Lung (tissue), 11 donors: ENCODE measurements at regions not wholly inside any gene's neighbourhood (a gene's known extent, or its start where the extent isn't known, plus 50 kb on each side); places are given as distances from the start of the nearest gene placed in this dataset.
"Not testable (repeated sequence)": the region's sequence is repeated elsewhere in the genome, so short reads cannot be mapped to it uniquely, and the experiment has no call there.

Experiments
- ATAC-seq: fragments of 200-7000 bp; cut with Tn5 transposase; one replicate; pipeline ENCODE4 v1.9.1; 2020; ENCODE audit warnings: moderate number of reproducible peaks; ENCODE audit not compliant: insufficient read depth, low FRiP score
- DNase-seq, 3 donors: peaks; one replicate each; pipeline ENCODE4 v3.0.0-alpha.2; 2013 to 2017
- H3K27ac ChIP-seq, 2 donors: one replicate each; pipeline ENCODE4 v1.5.1; 2013; ENCODE audit warnings: mild to moderate bottlenecking in 2 of 2, moderate library complexity in 2 of 2, control low read depth in 1 of 2, inconsistent platforms in 1 of 2, low read depth in 1 of 2, low read length in 1 of 2
- H3K27me3 ChIP-seq, 3 donors: one replicate each; pipeline ENCODE4 v1.5.1; 2013; ENCODE audit warnings: low read length in 2 of 3; ENCODE audit not compliant: control insufficient read depth in 3 of 3, insufficient read depth in 3 of 3
- H3K36me3 ChIP-seq, 4 donors: one replicate each; pipeline ENCODE4 v1.5.1; 2013; ENCODE audit warnings: low read length in 4 of 4, mild to moderate bottlenecking in 1 of 4, moderate library complexity in 1 of 4; ENCODE audit not compliant: control insufficient read depth in 4 of 4, insufficient read depth in 4 of 4
- H3K4me1 ChIP-seq, 5 donors: one replicate each; pipeline ENCODE4 v1.5.1; 2013; ENCODE audit warnings: low read length in 5 of 5, mild to moderate bottlenecking in 2 of 5, moderate library complexity in 1 of 5; ENCODE audit not compliant: control insufficient read depth in 5 of 5, insufficient read depth in 5 of 5
- H3K4me3 ChIP-seq: one replicate; pipeline ENCODE4 v1.5.1; 2013; ENCODE audit warnings: mild to moderate bottlenecking, control low read depth, moderate library complexity
- H3K9ac ChIP-seq, 2 donors: one replicate each; pipeline ENCODE4 v1.5.1; 2013; ENCODE audit warnings: low read length in 2 of 2, control low read depth in 1 of 2; ENCODE audit not compliant: insufficient read depth in 1 of 2
- H3K9me3 ChIP-seq, 4 donors: one replicate each; pipeline ENCODE4 v1.5.1; 2013; ENCODE audit warnings: low read length in 3 of 4, mild to moderate bottlenecking in 1 of 4, moderate library complexity in 1 of 4; ENCODE audit not compliant: control insufficient read depth in 4 of 4, insufficient read depth in 3 of 4
- WGBS, 2 donors: extraction: QIAGEN DNeasy Blood & Tissue Kit; methylation state at CpG; one replicate each; pipeline ENCODE4 v1.1.7; 2013; 5-methylcytosine and 5-hydroxymethylcytosine counted together
- TF ChIP-seq, protein P1 (sequence below): IDR thresholded peaks from 2 replicates; pipeline ENCODE4 v1.5.1; 2012; ENCODE audit warnings: mild to moderate bottlenecking; ENCODE audit errors: control extremely low read depth, extremely low read depth
- donor health status: control.
- donor health status: control.
- donor health status: Bipolar disorder and iron deficiency.
- donor health status: healthy.
- donor health status: DM: yes; HTN: yes; CAD: no.

- ATAC-seq: no peak
- no peaks in the 10 kb centered on the region for H3K9me3 ChIP-seq
Observed at GRCh38 chr2:38461470-38461869, 84.4 kb upstream of the ATL2 start.

GRCh38 chr2:38460313-38460712 lies 83.2 kb upstream of the ATL2 start:
- 62 to 90% methylated on average over 3 of the region's 3 CpGs for WGBS, 2 donors
- TF ChIP-seq, protein P1, sequence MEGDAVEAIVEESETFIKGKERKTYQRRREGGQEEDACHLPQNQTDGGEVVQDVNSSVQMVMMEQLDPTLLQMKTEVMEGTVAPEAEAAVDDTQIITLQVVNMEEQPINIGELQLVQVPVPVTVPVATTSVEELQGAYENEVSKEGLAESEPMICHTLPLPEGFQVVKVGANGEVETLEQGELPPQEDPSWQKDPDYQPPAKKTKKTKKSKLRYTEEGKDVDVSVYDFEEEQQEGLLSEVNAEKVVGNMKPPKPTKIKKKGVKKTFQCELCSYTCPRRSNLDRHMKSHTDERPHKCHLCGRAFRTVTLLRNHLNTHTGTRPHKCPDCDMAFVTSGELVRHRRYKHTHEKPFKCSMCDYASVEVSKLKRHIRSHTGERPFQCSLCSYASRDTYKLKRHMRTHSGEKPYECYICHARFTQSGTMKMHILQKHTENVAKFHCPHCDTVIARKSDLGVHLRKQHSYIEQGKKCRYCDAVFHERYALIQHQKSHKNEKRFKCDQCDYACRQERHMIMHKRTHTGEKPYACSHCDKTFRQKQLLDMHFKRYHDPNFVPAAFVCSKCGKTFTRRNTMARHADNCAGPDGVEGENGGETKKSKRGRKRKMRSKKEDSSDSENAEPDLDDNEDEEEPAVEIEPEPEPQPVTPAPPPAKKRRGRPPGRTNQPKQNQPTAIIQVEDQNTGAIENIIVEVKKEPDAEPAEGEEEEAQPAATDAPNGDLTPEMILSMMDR: no peak
- ATAC-seq: no peak

More at GRCh38 chr2:38461470-38461869, 84.4 kb upstream of the ATL2 start:
- Histone ChIP-seq H3K9ac (no peak overlapping the region), H3K4me3 (no peak overlapping the region), H3K4me1 (peaks cover 0 to 4% (median 0%) of the 10 kb centered on the region in 5 donors), H3K36me3 (no peaks in the 10 kb centered on the region), H3K27ac (no peak overlapping the region), H3K27me3 (no peaks in the 10 kb centered on the region)
- TF ChIP-seq, protein P1: no peak
- 69 to 79% methylated on average over 1 of the region's 1 CpG for WGBS, 2 donors
- DNase-seq: no peak

GRCh38 chr2:38454081-38454480 lies 77.0 kb upstream of the ATL2 start:
- H3K36me3 ChIP-seq: no peaks in the 10 kb centered on the region
- no peaks in the 10 kb centered on the region for H3K4me1 ChIP-seq
- no peak overlapping the region for H3K4me3 ChIP-seq
- DNase-seq (no peak), ATAC-seq (no peak)
- WGBS, 2 donors: 93 to 94% methylated on average over 4 of the region's 4 CpGs
- TF ChIP-seq, protein P1: no peak
- no peaks in the 10 kb centered on the region for H3K9me3 ChIP-seq
- H3K9ac ChIP-seq: no peak overlapping the region
- H3K27ac ChIP-seq: no peak overlapping the region
- H3K27me3 ChIP-seq: no peaks in the 10 kb centered on the region

More at GRCh38 chr2:38460313-38460712, 83.2 kb upstream of the ATL2 start:
- no peak overlapping the region for H3K9ac ChIP-seq
- no peak overlapping the region for H3K27ac ChIP-seq
- no peaks in the 10 kb centered on the region for H3K27me3 ChIP-seq
- H3K9me3 ChIP-seq: no peaks in the 10 kb centered on the region
- no peaks in the 10 kb centered on the region for H3K36me3 ChIP-seq
- DNase-seq: no peak
- no peak overlapping the region for H3K4me3 ChIP-seq
- peaks cover 0 to 3% (median 0%) of the 10 kb centered on the region in 5 donors for H3K4me1 ChIP-seq

DNA sequence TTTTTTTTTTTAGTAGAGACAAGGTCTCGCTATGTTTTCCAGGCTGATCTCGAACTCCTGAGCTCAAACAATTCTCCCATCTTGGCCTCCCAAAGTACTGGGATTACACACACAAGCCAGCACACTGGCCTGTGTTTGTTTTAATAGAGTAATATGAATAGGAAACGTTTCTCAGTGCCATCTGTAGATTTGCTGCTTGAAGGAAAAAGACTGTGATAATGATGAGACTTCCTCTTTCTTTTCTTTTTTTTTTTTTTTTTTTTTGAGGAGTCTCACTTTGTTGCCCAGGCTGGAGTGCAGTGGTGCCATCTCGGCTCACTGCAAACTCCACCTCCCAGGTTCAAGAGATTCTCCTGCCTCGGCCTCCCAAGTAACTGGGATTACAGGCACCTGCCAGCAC lies 74.7 kb upstream of the ATL2 start:
- 89 to 92% methylated on average over 5 of the region's 5 CpGs for WGBS, 2 donors

More for the DNA sequence above, 74.7 kb upstream of the ATL2 start:
- not testable (repeated sequence) for H3K36me3 ChIP-seq, H3K9me3 ChIP-seq, H3K27me3 ChIP-seq, DNase-seq, ATAC-seq, H3K27ac ChIP-seq, H3K4me3 ChIP-seq, H3K4me1 ChIP-seq, H3K9ac ChIP-seq
